Transverse colon (tissue), 4 donors: ENCODE measurements at regions not wholly inside any gene's neighbourhood (a gene's known extent, or its start where the extent isn't known, plus 50 kb on each side); places are given as distances from the start of the nearest gene placed in this dataset.

Source experiments
- DNase-seq: peaks from one replicate; pipeline ENCODE4 v3.0.0-alpha.2; 2019
- H3K27ac ChIP-seq, 4 donors: fragments of 200-600 bp; sonication (generic); 2 replicates each; pipeline ENCODE4 v1.5.1; 2016 to 2018; ENCODE audit warnings: inconsistent platforms in 4 of 4
- H3K27me3 ChIP-seq: fragments of 200-600 bp; sonication (generic); 2 replicates; pipeline ENCODE4 v1.5.1; 2017; ENCODE audit warnings: inconsistent platforms
- H3K36me3 ChIP-seq, 4 donors: fragments of 200-600 bp; sonication (generic); 2 replicates each; pipeline ENCODE4 v1.5.1; 2017 to 2019; ENCODE audit warnings: inconsistent platforms in 4 of 4
- H3K4me1 ChIP-seq, 4 donors: fragments of 200-600 bp; sonication (generic); 2 replicates each; pipeline ENCODE4 v1.5.1; 2017 to 2020; ENCODE audit warnings: inconsistent platforms in 4 of 4
- H3K4me3 ChIP-seq, 4 donors: fragments of 200-600 bp; sonication (generic); 1 replicate in 1 of 4; 2 replicates in 3 of 4; pipeline versions ENCODE4 v1.5.1 to v1.6.1; 2017 to 2019; ENCODE audit warnings: inconsistent platforms in 4 of 4
- H3K9me3 ChIP-seq, 2 donors: fragments of 200-600 bp; sonication (generic); 2 replicates each; pipeline ENCODE4 v1.5.1; 2017 to 2019; ENCODE audit warnings: inconsistent platforms in 2 of 2
- EP300 ChIP-seq: sonication (generic); formaldehyde crosslinking; IDR thresholded peaks from one replicate; pipeline ENCODE4 v1.6.1; 2017; ENCODE audit warnings: antibody characterized with exemption, low read depth
- POLR2A ChIP-seq: fragments of 450-650 bp; IDR thresholded peaks from one replicate; pipeline ENCODE4 v1.6.1; 2016; ENCODE audit warnings: antibody characterized with exemption, mild to moderate bottlenecking, moderate library complexity
- POLR2AphosphoS5 ChIP-seq, 3 donors: sonication (generic); formaldehyde crosslinking; IDR thresholded peaks; one replicate each; pipeline ENCODE4 v1.6.1; 2016; ENCODE audit warnings: antibody characterized with exemption in 3 of 3
- WGBS, 2 donors: methylation state at CpG; one replicate each; pipeline ENCODE4 v1.1.5; 2018; ENCODE audit warnings: low coverage in 1 of 2; 5-methylcytosine and 5-hydroxymethylcytosine counted together
- in situ Hi-C, 4 donors: fragments of 200-750 bp; cut with MboI; loops; one replicate each; pipeline versions ENCODE4 v1.15.0 to v1.15.1; 2017; ENCODE audit warnings: low sequenced_read_pairs in 3 of 4, low pct_ligation_motif_present in 1 of 4, low pct_unique_long_range_greater_than_20kb in 1 of 4
- intact Hi-C: fragments of 100-400 bp; cut with DNase I; formaldehyde crosslinking; loops from one replicate; pipeline ENCODE4 v1.15.1; 2023; ENCODE audit warnings: low total_unique reads
- TF ChIP-seq, protein P1 (sequence below), 5 experiments: fragments of 200-600 bp in 3 of 5; fragments of 450-650 bp in 2 of 5; sonication (generic) in 3 of 5; IDR thresholded peaks; 1 replicate in 2 of 5; 2 replicates in 3 of 5; pipeline ENCODE4 v1.5.1; 2016 to 2017; ENCODE audit warnings: antibody characterized with exemption in 5 of 5, inconsistent platforms in 3 of 5, mild to moderate bottlenecking in 2 of 5, moderate library complexity in 1 of 5

DNA sequence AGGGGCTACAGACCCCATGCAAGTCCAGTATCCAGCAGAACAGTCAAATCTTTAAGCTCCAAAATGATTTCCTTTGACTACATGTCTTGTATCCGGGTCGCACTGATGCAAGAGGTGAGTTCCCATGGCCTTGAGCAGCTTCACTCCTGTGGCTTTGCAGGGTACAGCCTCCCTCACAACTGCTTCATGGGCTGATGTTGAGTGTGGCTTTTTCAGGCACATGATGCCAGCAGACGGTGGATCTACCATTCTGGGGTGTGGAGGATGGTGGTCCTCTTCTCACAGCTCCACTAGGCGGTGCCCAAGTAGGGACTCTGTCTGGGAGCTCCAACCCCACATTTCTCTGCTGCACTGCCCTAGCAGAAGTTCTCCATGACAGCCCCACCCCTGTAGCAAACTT lies 208.4 kb downstream of the INSIG2 start:
- H3K36me3 ChIP-seq = no peaks in the 10 kb centered on the region
- no peak for DNase-seq
- H3K4me3 ChIP-seq = no peak overlapping the region
- in situ Hi-C loops (no loop called here), intact Hi-C loops (no loop called here)
- H3K9me3 ChIP-seq = no peaks in the 10 kb centered on the region
- H3K27ac ChIP-seq = no peak overlapping the region
- H3K27me3 ChIP-seq = no peaks in the 10 kb centered on the region
- TF ChIP-seq EP300 (no peak), POLR2A (no peak), POLR2AphosphoS5 (IDR thresholded peaks at IDR 0.05) (no peak)
- TF ChIP-seq, protein P1, sequence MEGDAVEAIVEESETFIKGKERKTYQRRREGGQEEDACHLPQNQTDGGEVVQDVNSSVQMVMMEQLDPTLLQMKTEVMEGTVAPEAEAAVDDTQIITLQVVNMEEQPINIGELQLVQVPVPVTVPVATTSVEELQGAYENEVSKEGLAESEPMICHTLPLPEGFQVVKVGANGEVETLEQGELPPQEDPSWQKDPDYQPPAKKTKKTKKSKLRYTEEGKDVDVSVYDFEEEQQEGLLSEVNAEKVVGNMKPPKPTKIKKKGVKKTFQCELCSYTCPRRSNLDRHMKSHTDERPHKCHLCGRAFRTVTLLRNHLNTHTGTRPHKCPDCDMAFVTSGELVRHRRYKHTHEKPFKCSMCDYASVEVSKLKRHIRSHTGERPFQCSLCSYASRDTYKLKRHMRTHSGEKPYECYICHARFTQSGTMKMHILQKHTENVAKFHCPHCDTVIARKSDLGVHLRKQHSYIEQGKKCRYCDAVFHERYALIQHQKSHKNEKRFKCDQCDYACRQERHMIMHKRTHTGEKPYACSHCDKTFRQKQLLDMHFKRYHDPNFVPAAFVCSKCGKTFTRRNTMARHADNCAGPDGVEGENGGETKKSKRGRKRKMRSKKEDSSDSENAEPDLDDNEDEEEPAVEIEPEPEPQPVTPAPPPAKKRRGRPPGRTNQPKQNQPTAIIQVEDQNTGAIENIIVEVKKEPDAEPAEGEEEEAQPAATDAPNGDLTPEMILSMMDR (IDR thresholded peaks at IDR 0.05) = no peak
- no peaks in the 10 kb centered on the region for H3K4me1 ChIP-seq
- 80% methylated on average over 4 of the region's 4 CpGs; no CpG with 5 or more reads in 1 of the 2 donors for WGBS, 2 donors

DNA sequence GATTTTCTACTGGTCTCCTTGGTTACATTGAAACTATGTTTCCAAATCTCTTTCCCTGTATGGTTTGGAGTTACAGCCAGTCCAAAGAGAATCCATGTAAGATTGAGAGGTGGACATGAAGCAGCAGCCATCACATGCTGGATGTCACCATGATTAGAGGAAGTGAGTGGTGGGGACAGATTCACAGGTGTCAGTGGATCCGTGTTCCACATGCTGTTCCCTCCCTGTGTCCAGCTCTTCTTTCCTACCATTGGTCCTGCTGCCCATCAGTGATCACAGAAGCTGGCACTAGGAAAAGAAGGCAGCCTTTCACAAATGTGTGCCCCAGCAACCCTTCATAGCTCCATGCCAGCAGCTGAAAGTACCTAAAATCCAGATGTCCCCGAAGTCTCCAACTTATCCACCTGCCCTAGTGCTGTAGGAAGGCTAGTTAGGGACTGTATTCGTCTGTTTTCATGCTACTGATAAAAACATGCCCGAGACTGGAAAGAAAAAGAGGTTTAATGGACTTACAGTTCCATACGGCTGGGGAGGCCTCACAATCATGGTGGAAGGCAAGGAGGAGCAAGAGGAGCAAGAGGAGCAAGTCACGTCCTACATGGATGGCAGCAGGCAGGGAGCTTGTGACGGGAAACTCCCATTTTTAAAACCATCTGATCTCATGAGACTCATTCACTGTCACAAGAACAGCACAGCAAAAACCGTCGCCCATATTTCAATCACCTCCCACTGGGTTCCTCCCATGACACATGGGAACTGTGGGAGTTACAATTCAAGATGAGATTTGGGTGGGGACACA lies 207.5 kb downstream of the INSIG2 start:
- DNase-seq = no peak
- no peaks in the 10 kb centered on the region for H3K4me1 ChIP-seq
- WGBS, 2 donors = 80 to 83% methylated on average over 5 to 9 of the region's 9 CpGs
- H3K27ac ChIP-seq = no peak overlapping the region
- TF ChIP-seq, protein P1 (IDR thresholded peaks at IDR 0.05) = no peak
- no peak for TF ChIP-seq EP300
- TF ChIP-seq POLR2A = no peak
- TF ChIP-seq POLR2AphosphoS5 (IDR thresholded peaks at IDR 0.05) = no peak
- no peak overlapping the region for H3K4me3 ChIP-seq
- intact Hi-C loops = no loop called here
- in situ Hi-C loops = no loop called here
- no peaks in the 10 kb centered on the region for H3K36me3 ChIP-seq
- no peaks in the 10 kb centered on the region for H3K9me3 ChIP-seq
- no peaks in the 10 kb centered on the region for H3K27me3 ChIP-seq

DNA sequence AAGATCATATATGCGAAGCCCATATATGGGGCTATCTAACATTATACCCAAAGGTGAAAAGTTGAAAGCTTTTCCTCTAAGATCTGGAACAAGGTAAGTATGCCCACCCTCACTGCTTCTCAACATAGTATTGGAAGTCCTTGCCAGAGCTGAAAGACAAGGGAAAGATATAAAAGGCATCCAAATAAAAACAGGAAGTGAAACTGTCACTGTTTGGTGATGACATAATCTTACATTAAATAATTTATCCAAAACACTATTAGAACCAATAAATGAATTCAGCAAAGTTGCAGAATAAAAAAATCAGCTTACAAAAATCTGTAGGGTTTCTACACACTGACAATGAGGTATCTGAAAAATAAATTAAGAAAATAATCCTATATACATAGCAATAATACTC lies 205.8 kb downstream of the INSIG2 start:
- 86 to 96% methylated on average over 1 of the region's 1 CpG for WGBS, 2 donors
- Histone ChIP-seq H3K27me3 (no peaks in the 10 kb centered on the region), H3K36me3 (no peaks in the 10 kb centered on the region), H3K9me3 (no peaks in the 10 kb centered on the region), H3K4me3 (no peak overlapping the region), H3K4me1 (no peaks in the 10 kb centered on the region), H3K27ac (no peak overlapping the region)
- in situ Hi-C loops (no loop called here), intact Hi-C loops (no loop called here)
- TF ChIP-seq, protein P1 (IDR thresholded peaks at IDR 0.05) = no peak
- TF ChIP-seq POLR2A = no peak
- no peak for DNase-seq

DNA sequence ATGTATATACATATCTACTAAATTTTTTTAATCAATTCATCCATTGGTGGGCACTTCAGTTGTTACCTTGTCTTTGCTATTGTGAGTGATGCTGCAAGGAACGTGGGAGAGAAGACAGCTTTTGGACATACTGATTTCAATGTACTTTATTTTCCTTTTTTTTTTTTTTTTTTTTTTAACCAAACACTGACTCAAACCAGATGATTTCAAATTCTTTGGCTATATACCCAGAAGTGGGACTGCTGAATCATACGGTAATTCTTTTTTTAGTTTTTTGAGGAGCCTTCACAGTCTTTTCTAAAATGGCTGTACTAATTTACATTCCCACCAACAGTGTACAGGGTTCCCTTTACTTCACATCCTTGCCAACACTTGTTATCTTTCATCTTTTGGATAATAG lies 204.7 kb downstream of the INSIG2 start:
- Histone ChIP-seq H3K9me3 (no peaks in the 10 kb centered on the region), H3K27me3 (no peaks in the 10 kb centered on the region), H3K4me3 (no peak overlapping the region), H3K36me3 (no peaks in the 10 kb centered on the region), H3K4me1 (no peaks in the 10 kb centered on the region), H3K27ac (no peak overlapping the region)
- WGBS, 2 donors = 74 to 89% methylated on average over 2 of the region's 2 CpGs
- intact Hi-C loops = no loop called here
- in situ Hi-C loops = no loop called here
- TF ChIP-seq POLR2AphosphoS5 (IDR thresholded peaks at IDR 0.05) (no peak), POLR2A (no peak), EP300 (no peak)
- DNase-seq = no peak
